T-helper 9 cell (primary cell): ENCODE measurements at regions not wholly inside any gene's neighbourhood (a gene's known extent, or its start where the extent isn't known, plus 50 kb on each side); places are given as distances from the start of the nearest gene placed in this dataset.

Experiments used
- DNase-seq: peaks from one replicate; pipeline ENCODE4 v3.0.0-alpha.2; 2020

DNA sequence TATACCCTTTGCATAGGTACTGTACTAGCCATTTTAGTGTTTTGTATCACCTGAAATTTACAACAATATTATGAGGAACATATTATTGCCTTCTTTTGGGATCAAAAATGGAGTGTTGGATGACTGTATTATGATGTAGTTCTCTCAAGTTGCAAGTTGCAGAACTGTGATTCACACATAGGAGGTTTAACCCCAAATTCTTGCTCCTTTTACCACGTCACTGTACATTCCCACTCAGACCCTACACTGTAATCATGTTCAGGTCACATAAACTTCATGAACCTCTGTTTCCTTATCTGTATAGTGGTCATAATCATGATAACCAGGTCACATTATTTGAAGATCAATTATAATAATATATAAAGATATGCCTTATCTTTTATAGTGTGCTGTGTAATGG, 925.1 kb upstream of the TENM4 start:
- DNase-seq = no peak

- DNase-seq = no peak
Observed at GRCh38 chr11:80365076-80365725, 924.4 kb upstream of the TENM4 start.

DNA sequence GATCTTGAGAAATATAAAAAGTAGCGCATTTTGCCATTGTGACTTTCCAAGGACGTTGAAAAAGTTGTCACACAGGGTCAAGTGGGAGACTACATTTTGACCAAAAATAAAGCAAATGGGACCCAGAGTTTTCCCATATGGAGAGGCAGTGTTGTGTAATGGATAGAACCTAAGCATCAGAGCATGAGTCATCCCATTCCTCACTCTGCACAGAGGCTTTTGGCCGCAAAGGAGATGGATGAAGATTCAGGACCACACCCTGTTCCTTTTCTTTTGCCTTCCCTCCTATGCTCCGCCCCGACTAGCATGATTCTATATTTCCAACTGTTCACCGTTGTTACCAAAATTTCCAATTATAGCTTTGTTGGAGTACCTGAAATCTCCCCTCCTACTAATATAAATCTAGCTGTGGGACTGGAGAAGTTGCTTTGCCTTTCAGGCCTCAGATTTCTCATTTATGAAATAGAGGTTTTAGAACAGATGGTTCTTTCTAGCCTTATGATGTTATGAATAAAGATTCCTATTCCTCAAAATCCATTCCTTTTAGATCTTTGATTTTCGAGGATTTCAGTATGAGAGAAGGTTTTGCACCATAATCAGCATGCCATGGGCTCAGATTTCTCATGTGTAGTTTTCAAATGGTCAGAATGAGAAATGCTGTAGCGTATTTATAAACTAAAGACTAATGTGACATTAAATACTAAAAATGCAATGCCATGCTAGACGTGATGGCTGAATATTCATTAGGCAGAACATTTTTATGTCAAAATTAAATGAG, 921.9 kb upstream of the TENM4 start:
- no peak for DNase-seq

DNA sequence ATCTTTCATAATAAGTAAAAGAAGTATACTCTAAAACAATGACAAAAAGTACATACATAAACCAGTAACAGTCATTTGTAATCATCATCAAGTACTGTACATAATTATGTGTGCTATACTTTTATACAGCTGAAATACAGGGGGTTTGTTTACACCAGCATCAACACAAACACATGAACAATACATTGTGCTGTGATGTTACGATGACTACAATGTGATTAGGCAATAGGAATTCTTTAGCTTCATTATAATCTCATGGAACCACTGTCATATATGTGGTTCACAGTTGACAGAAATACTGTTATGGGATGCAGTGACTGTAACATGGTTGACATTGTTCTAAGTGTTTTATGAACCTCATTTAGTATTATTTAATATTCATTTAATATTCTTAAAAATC, 914.4 kb upstream of the TENM4 start:
- DNase-seq = no peak

DNA sequence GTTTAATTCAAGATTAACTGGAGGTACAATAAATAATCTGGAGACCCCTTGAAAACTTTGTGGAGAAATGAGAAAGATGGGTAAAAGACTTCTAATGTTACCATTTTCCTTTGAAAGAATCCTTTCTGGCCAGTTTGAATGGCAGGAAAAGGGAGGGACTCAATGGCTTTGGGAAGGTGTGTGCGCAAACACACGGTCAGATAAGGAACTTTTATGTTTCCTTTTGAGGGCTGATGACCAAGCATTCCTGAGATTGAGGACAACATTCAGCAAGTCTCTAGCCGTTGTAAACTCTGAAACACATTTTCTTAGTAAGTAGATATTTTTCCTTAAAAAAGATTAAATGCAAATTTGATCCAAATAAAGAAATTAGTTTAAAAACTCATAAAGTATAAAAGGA, 909.7 kb upstream of the TENM4 start:
- no peak for DNase-seq

GRCh38 chr11:80349997-80350396, 909.2 kb upstream of the TENM4 start:
- no peak for DNase-seq

- DNase-seq = no peak
Observed at GRCh38 chr11:80346353-80347059, 905.7 kb upstream of the TENM4 start.

GRCh38 chr11:80343436-80343835, 902.6 kb upstream of the TENM4 start:
- no peak for DNase-seq

DNA sequence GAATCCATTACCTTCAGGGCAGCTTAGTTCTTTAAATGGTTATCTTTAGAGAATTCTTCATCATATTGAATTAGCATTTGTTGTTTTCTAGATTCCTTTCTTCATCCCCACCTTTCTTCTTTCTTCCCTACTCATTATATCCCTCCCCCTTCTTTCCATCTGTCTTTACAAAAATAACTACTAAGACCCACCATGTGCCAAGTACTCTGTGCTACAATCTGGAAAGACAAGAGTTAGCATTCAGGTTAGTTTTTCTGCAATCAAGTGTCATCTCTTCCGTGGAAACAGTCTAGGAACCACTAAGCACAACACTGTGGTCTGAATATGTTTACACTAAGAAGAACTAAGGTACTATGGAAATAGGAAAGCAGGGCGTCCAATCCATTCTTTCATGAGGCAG, 897.4 kb upstream of the TENM4 start:
- DNase-seq = no peak

- DNase-seq = no peak
Observed at GRCh38 chr11:80331694-80332093, 890.9 kb upstream of the TENM4 start.

- DNase-seq = no peak
Observed at GRCh38 chr11:80330264-80330663, 889.4 kb upstream of the TENM4 start.

DNA sequence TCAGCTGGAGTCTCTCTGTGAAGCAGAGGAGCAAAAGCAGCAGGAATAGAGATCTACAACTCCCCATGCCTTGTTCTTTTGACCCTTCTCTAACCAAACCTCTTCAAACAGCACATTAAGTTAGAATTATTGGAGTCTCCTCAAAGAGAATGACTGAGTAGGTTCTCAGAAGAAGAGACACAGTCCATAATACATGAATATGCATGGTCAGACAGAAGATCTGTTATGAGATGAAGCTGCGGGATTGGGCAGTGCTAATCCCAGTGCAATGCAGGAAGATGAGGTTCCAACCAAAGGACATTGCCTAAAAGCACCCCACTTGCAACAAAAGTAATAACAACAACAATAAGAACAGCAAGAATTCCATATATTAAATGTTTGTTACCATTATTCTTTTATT, 887.9 kb upstream of the TENM4 start:
- no peak for DNase-seq

GRCh38 chr11:80327956-80328614, 887.3 kb upstream of the TENM4 start:
- no peak for DNase-seq

GRCh38 chr11:80321786-80322185, 881.0 kb upstream of the TENM4 start:
- no peak for DNase-seq

- no peak for DNase-seq
Observed at GRCh38 chr11:80320765-80321164, 879.9 kb upstream of the TENM4 start.

- DNase-seq = no peak
Observed at GRCh38 chr11:80320226-80320625, 879.4 kb upstream of the TENM4 start.

GRCh38 chr11:80317612-80318011, 876.8 kb upstream of the TENM4 start:
- DNase-seq = no peak

- no peak for DNase-seq
Observed at GRCh38 chr11:80315200-80315599, 874.4 kb upstream of the TENM4 start.

GRCh38 chr11:80309301-80309700, 868.5 kb upstream of the TENM4 start:
- no peak for DNase-seq

GRCh38 chr11:80307676-80308075, 866.8 kb upstream of the TENM4 start:
- no peak for DNase-seq

GRCh38 chr11:80297858-80298632, 857.2 kb upstream of the TENM4 start:
- DNase-seq = no peak

- DNase-seq = no peak
Observed at GRCh38 chr11:80293293-80293692, 852.5 kb upstream of the TENM4 start.
